HUES48 (cell line): ENCODE measurements at regions not wholly inside any gene's neighbourhood (a gene's known extent, or its start where the extent isn't known, plus 50 kb on each side); places are given as distances from the start of the nearest gene placed in this dataset.

Experiments used
- H3K27ac ChIP-seq: one replicate; pipeline ENCODE4 v1.7.0; 2013; ENCODE audit warnings: low read depth, low read length, inconsistent platforms
- H3K27me3 ChIP-seq: 2 replicates; pipeline ENCODE4 v1.6.1; 2013; ENCODE audit warnings: mild to moderate bottlenecking, low read length; ENCODE audit not compliant: control insufficient read depth, insufficient read depth
- H3K36me3 ChIP-seq: 2 replicates; pipeline ENCODE4 v1.6.1; 2013; ENCODE audit warnings: low read length; ENCODE audit not compliant: control insufficient read depth, insufficient read depth
- H3K4me1 ChIP-seq: 2 replicates; pipeline ENCODE4 v1.6.1; 2013; ENCODE audit warnings: mild to moderate bottlenecking, low read length; ENCODE audit not compliant: control insufficient read depth, insufficient read depth
- H3K4me3 ChIP-seq: 2 replicates; pipeline ENCODE4 v1.5.1; 2013; ENCODE audit warnings: mild to moderate bottlenecking, low read depth, low read length
- H3K9ac ChIP-seq: 2 replicates; pipeline ENCODE4 v1.6.1; 2013; ENCODE audit warnings: mild to moderate bottlenecking, low read depth, low read length, moderate library complexity
- H3K9me3 ChIP-seq: 2 replicates; pipeline ENCODE4 v1.6.1; 2013; ENCODE audit warnings: low read length; ENCODE audit not compliant: control insufficient read depth, insufficient read depth

GRCh38 chr9:740221-740620 is 101.3 kb upstream of the DMRT1 start:
- no peak overlapping the region for H3K27ac ChIP-seq
- H3K4me1 ChIP-seq: peaks cover 9% of the 10 kb centered on the region; the same call in 1 of the 2 replicates
- H3K27me3 ChIP-seq: no peaks in the 10 kb centered on the region
- H3K36me3 ChIP-seq: peaks cover 60% of the 10 kb centered on the region
- no peaks in the 10 kb centered on the region for H3K9me3 ChIP-seq
- H3K4me3 ChIP-seq: no peak overlapping the region
- no peak overlapping the region for H3K9ac ChIP-seq

DNA sequence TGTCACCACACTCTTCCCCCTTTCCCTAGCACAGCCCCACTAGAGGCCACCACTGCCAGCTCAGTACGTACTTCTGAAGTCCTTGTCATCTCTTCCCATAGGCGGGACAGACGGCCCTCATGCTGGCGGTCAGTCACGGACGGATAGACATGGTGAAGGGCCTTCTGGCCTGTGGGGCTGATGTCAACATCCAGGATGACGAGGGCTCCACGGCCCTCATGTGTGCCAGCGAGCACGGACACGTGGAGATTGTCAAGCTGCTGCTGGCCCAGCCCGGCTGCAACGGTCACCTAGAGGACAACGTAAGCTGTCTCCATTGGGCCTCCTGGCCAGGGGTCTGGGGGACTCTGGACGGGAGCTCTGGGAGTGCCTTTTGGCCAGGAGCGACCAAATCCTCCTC is 99.4 kb upstream of the DMRT1 start:
- peaks cover 51% of the 10 kb centered on the region for H3K36me3 ChIP-seq
- H3K27ac ChIP-seq: no peak overlapping the region
- no peaks in the 10 kb centered on the region for H3K9me3 ChIP-seq
- H3K4me3 ChIP-seq: no peak overlapping the region
- H3K9ac ChIP-seq: no peak overlapping the region
- H3K4me1 ChIP-seq: peaks cover 9% of the 10 kb centered on the region; the same call in 1 of the 2 replicates
- no peaks in the 10 kb centered on the region for H3K27me3 ChIP-seq

GRCh38 chr9:742914-743589 is 98.4 kb upstream of the DMRT1 start:
- Histone ChIP-seq H3K27me3 (no peaks in the 10 kb centered on the region), H3K27ac (no peak overlapping the region), H3K9ac (no peak overlapping the region), H3K4me1 (peaks cover 9% of the 10 kb centered on the region; the same call in 1 of the 2 replicates), H3K9me3 (no peaks in the 10 kb centered on the region), H3K36me3 (peaks cover 41% of the 10 kb centered on the region), H3K4me3 (no peak overlapping the region)

DNA sequence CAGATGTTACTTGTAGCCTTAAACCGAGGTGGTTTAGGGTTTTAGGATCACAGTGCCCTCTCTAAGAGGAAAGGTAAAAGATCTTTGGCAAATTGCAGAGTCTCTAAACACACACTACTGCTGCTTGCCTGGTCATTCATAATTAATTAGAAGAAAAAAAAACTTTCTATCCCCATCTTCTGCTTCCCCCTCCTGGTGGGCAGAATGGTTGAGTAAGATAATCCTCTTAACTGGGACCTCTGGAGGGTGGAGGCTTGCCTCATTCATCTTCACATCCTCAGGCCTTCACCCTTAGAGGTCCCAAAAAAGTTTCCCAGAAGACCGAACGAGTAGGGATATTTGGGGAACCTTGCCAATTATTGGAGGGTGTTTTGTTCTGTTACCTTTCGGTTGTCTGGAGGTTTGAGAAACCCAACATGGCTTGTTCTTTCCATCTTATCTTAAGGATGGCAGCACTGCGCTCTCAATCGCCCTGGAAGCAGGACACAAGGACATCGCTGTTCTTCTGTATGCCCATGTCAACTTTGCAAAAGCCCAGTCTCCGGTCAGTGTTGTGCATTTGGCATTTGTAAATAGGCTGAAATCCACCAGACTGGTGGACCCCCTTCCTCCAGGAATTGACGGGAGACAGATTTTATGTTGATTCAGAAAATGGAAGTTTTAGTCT is 97.3 kb upstream of the DMRT1 start:
- Histone ChIP-seq H3K9me3 (no peaks in the 10 kb centered on the region), H3K36me3 (peaks cover 32% of the 10 kb centered on the region), H3K4me1 (peaks cover 9% of the 10 kb centered on the region; the same call in 1 of the 2 replicates), H3K27ac (no peak overlapping the region), H3K27me3 (no peaks in the 10 kb centered on the region), H3K4me3 (no peak overlapping the region), H3K9ac (no peak overlapping the region)

DNA sequence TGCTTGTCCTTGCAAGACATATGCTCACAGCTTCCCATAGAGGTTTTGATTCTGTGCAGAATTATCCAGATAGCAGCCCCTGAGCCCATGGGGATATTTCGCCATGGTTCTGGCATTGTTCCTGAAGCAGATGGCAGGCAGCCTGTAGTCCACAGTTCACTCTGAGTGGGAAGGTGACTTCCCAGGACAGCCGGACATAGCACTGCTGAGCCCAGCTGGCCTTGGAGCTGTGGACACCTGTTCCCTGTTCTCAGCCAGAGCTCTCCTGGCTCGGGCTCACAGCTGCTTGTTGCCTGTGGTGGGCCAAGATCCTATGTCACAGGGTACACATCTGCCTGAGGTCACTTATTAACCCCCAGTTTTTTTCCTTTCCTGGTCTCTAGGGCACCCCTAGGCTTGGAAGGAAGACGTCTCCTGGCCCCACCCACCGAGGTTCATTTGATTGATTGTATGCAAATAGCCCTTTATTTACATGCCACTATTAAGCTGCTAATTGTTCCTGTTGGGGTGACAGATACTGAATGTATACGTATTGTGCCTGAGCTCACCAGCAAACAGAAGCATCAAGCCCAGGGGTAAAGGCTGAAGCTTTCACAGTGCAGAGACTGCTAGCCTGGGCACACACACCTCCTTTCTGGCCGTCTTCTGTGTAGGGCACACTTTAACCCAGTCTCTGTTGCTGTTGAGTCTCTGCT is 96.6 kb upstream of the DMRT1 start:
- Histone ChIP-seq H3K9ac (no peak overlapping the region), H3K4me1 (peaks cover 9% of the 10 kb centered on the region; the same call in 1 of the 2 replicates), H3K27me3 (no peaks in the 10 kb centered on the region), H3K36me3 (peaks cover 29% of the 10 kb centered on the region), H3K4me3 (no peak overlapping the region), H3K27ac (no peak overlapping the region), H3K9me3 (no peaks in the 10 kb centered on the region)

- Histone ChIP-seq H3K4me3 (no peak overlapping the region), H3K27ac (no peak overlapping the region), H3K9ac (no peak overlapping the region), H3K9me3 (no peaks in the 10 kb centered on the region), H3K36me3 (peaks cover 20% of the 10 kb centered on the region), H3K4me1 (peaks cover 9% of the 10 kb centered on the region; the same call in 1 of the 2 replicates), H3K27me3 (no peaks in the 10 kb centered on the region)
Observed at GRCh38 chr9:745761-746380, 95.6 kb upstream of the DMRT1 start.

DNA sequence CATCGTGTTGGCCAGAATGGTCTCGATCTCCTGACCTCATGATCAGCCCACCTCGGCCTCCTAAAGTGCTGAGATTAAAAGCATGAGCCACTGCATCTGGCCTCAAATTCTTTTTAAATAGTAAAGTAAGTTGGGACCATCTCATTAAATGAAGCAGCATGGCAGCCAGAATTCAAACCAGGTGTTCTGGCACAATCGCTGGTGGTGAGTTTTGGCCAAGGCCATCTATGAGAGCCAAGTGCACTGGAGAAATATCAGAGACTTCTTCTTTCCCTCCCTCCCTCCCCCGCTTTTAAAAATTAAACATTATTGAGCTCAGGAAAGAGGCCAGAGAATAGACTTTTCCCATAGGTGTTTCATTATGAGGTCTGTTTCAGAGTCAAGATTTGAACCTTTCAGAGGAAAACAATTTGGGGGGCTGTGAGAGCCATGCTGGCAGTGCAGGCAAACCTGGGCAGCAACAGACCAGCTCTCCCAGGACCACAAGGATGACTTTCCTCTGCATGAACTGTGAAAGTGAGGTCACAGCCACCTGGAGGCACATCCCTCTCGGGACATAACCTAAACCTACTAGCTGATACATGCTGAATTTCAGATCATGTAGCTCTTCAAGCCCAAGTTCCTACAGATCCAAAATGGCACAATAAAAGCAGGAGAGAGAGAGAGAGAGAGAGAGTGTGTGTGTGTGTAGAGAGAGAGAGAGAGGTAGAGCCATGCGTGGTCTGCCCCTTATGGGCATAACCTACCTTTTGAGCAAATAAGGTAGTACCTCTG is 94.6 kb upstream of the DMRT1 start:
- Histone ChIP-seq H3K9ac (no peak overlapping the region), H3K4me1 (peaks cover 9% of the 10 kb centered on the region; the same call in 1 of the 2 replicates), H3K4me3 (no peak overlapping the region), H3K27ac (no peak overlapping the region), H3K36me3 (peaks cover 16% of the 10 kb centered on the region), H3K27me3 (no peaks in the 10 kb centered on the region), H3K9me3 (no peaks in the 10 kb centered on the region)

DNA sequence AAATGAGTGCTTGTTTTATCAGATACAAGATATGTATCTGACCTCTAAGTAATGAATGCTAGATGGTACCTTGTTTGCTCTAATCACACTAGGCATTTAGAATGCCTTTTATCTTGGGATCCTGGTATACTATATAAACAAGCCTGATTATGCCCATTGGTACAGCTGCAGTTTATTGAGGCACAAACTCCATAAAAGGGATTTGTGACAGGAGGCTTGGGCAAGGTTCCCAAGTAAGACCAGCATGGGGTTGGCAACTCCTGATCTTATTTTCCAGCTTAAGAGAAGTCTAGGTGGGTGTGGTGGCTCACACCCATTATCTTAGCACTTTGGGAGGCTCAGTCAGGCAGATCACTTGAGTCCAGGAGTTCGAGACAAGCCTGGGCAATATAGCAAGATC is 93.9 kb upstream of the DMRT1 start:
- Histone ChIP-seq H3K36me3 (peaks cover 9% of the 10 kb centered on the region), H3K4me1 (peaks cover 9% of the 10 kb centered on the region; the same call in 1 of the 2 replicates), H3K9ac (no peak overlapping the region), H3K27me3 (no peaks in the 10 kb centered on the region), H3K4me3 (no peak overlapping the region), H3K27ac (no peak overlapping the region), H3K9me3 (no peaks in the 10 kb centered on the region)

DNA sequence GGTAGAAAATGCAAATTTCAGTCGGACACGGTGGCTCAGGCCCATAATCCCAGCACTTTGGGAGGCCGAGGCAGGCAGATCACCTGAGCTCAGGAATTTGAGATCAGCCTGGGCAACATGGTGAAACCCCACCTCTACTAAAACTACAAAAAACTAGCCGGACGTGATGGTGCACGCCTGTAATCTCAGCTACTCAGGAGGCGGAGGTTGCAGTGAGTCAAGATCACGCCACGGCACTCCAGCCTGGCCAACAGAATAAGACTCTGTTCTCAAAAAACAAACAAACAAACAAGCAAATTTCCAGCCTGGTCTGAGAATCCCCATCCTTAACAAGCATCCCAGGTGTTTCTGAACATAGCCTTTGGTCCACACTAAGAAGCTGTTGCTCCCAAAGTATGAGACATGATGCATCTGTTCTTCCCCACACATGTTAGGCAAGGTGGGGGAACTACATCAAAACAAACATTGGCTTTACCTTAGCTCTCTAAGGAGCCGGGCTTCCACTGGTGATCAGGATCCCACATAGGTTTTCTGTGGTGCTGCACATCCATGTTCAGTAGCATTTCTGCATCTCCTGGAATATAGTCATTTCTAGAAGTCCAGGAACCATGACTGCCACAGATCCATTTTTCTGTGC is 92.5 kb upstream of the DMRT1 start:
- Histone ChIP-seq H3K27ac (no peak overlapping the region), H3K9me3 (no peaks in the 10 kb centered on the region), H3K9ac (no peak overlapping the region), H3K4me3 (no peak overlapping the region), H3K36me3 (peaks cover 5% of the 10 kb centered on the region; the same call in 1 of the 2 replicates), H3K4me1 (peaks cover 9% of the 10 kb centered on the region; the same call in 1 of the 2 replicates), H3K27me3 (no peaks in the 10 kb centered on the region)

GRCh38 chr9:749716-750115 is 91.8 kb upstream of the DMRT1 start:
- Histone ChIP-seq H3K27me3 (no peaks in the 10 kb centered on the region), H3K36me3 (peaks cover 5% of the 10 kb centered on the region; the same call in 1 of the 2 replicates), H3K9me3 (no peaks in the 10 kb centered on the region), H3K27ac (no peak overlapping the region), H3K4me1 (peaks cover 5% of the 10 kb centered on the region; the same call in 1 of the 2 replicates), H3K4me3 (no peak overlapping the region), H3K9ac (no peak overlapping the region)
